ENCODE measurements at regions not wholly inside any gene's neighbourhood (a gene's known extent, or its start where the extent isn't known, plus 50 kb on each side); places are given as distances from the start of the nearest gene placed in this dataset.

- no peak for DNase-seq (ENCODE audit: low read depth, low spot score)
These were observed 265.7 kb upstream of the MAGI2 start for GRCh38 chr7:79719216-79719615.

- no peak for DNase-seq (ENCODE audit: low read depth, low spot score)
These were observed 262.9 kb upstream of the MAGI2 start for GRCh38 chr7:79716329-79716728.

- no peak for DNase-seq (ENCODE audit: low read depth, low spot score)
These were observed 260.6 kb upstream of the MAGI2 start for GRCh38 chr7:79714081-79714480.

GRCh38 chr7:79713276-79713675 lies 259.8 kb upstream of the MAGI2 start:
- DNase-seq (ENCODE audit: low read depth, low spot score) = no peak

- no peak for DNase-seq (ENCODE audit: low read depth, low spot score)
These were observed 258.2 kb upstream of the MAGI2 start for GRCh38 chr7:79711660-79712059.

GRCh38 chr7:79709574-79710409 lies 256.3 kb upstream of the MAGI2 start:
- no peak for DNase-seq (ENCODE audit: low read depth, low spot score)

GRCh38 chr7:79702116-79702515 lies 248.6 kb upstream of the MAGI2 start:
- DNase-seq (ENCODE audit: low read depth, low spot score) = no peak

GRCh38 chr7:79692015-79692414 lies 238.5 kb upstream of the MAGI2 start:
- no peak for DNase-seq (ENCODE audit: low read depth, low spot score)

GRCh38 chr7:79691074-79691473 lies 237.6 kb upstream of the MAGI2 start:
- no peak for DNase-seq (ENCODE audit: low read depth, low spot score)

- no peak for DNase-seq (ENCODE audit: low read depth, low spot score)
These were observed 230.9 kb upstream of the MAGI2 start for GRCh38 chr7:79684384-79684783.

GRCh38 chr7:79683916-79684315 lies 230.4 kb upstream of the MAGI2 start:
- no peak for DNase-seq (ENCODE audit: low read depth, low spot score)

GRCh38 chr7:79683185-79683890 lies 229.9 kb upstream of the MAGI2 start:
- DNase-seq (ENCODE audit: low read depth, low spot score) = no peak

GRCh38 chr7:79681454-79681853 lies 228.0 kb upstream of the MAGI2 start:
- no peak for DNase-seq (ENCODE audit: low read depth, low spot score)

GRCh38 chr7:79673969-79674368 lies 220.5 kb upstream of the MAGI2 start:
- DNase-seq (ENCODE audit: low read depth, low spot score) = no peak

GRCh38 chr7:79673421-79673820 lies 220.0 kb upstream of the MAGI2 start:
- no peak for DNase-seq (ENCODE audit: low read depth, low spot score)

- no peak for DNase-seq (ENCODE audit: low read depth, low spot score)
These were observed 214.8 kb upstream of the MAGI2 start for GRCh38 chr7:79668292-79668691.

GRCh38 chr7:79666472-79666871 lies 213.0 kb upstream of the MAGI2 start:
- no peak for DNase-seq (ENCODE audit: low read depth, low spot score)

GRCh38 chr7:79664884-79665676 lies 211.6 kb upstream of the MAGI2 start:
- no peak for DNase-seq (ENCODE audit: low read depth, low spot score)

GRCh38 chr7:79658304-79658703 lies 204.8 kb upstream of the MAGI2 start:
- DNase-seq (ENCODE audit: low read depth, low spot score) = no peak

- no peak for DNase-seq (ENCODE audit: low read depth, low spot score)
These were observed 199.7 kb upstream of the MAGI2 start for GRCh38 chr7:79653136-79653631.

- no peak for DNase-seq (ENCODE audit: low read depth, low spot score)
These were observed 199.2 kb upstream of the MAGI2 start for GRCh38 chr7:79652619-79653018.

GRCh38 chr7:79647711-79648110 lies 194.2 kb upstream of the MAGI2 start:
- no peak for DNase-seq (ENCODE audit: low read depth, low spot score)

Data from pulmonary artery endothelial cell (primary cell).